NCI-H82 (cell line): ENCODE measurements at regions not wholly inside any gene's neighbourhood (a gene's known extent, or its start where the extent isn't known, plus 50 kb on each side); places are given as distances from the start of the nearest gene placed in this dataset.
A peak's percentile ranks its signal among the peaks of the same experiment; 100 is the strongest.

Source experiments
- DNase-seq: peaks from one replicate; lab custom pipeline; 2025; lab: John Stamatoyannopoulos, UW

GRCh38 chr3:34377961-34378360, 579.5 kb downstream of the PDCD6IP start:
- DNase-seq, result no peak

- no peak for DNase-seq
Measured at GRCh38 chr3:34381243-34381642, 582.8 kb downstream of the PDCD6IP start.

GRCh38 chr3:34382859-34383258, 584.4 kb downstream of the PDCD6IP start:
- no peak for DNase-seq

- DNase-seq, result no peak
Measured at GRCh38 chr3:34386309-34386708, 587.9 kb downstream of the PDCD6IP start.

- peak; percentile 30 for DNase-seq
Measured at GRCh38 chr3:34387826-34388564, 589.6 kb downstream of the PDCD6IP start.

GRCh38 chr3:34388830-34389229, 590.4 kb downstream of the PDCD6IP start:
- DNase-seq, result no peak

GRCh38 chr3:34394978-34395748, 596.7 kb downstream of the PDCD6IP start:
- DNase-seq, result peak; percentile 0

GRCh38 chr3:34396288-34396687, 597.9 kb downstream of the PDCD6IP start:
- peak; percentile 41 for DNase-seq

GRCh38 chr3:34396956-34397355, 598.5 kb downstream of the PDCD6IP start:
- no peak for DNase-seq

GRCh38 chr3:34399401-34399800, 601.0 kb downstream of the PDCD6IP start:
- DNase-seq, result no peak

GRCh38 chr3:34405159-34405558, 606.7 kb downstream of the PDCD6IP start:
- DNase-seq, result no peak

GRCh38 chr3:34407281-34407680, 608.9 kb downstream of the PDCD6IP start:
- no peak for DNase-seq

GRCh38 chr3:34408088-34408487, 609.7 kb downstream of the PDCD6IP start:
- DNase-seq, result no peak

GRCh38 chr3:34411596-34411995, 613.2 kb downstream of the PDCD6IP start:
- DNase-seq, result no peak

- no peak for DNase-seq
Measured at GRCh38 chr3:34419801-34420200, 621.4 kb downstream of the PDCD6IP start.

- no peak for DNase-seq
Measured at GRCh38 chr3:34421762-34422161, 623.3 kb downstream of the PDCD6IP start.

GRCh38 chr3:34439796-34440195, 641.4 kb downstream of the PDCD6IP start:
- no peak for DNase-seq

- DNase-seq, result no peak
Measured at GRCh38 chr3:34444137-34444536, 645.7 kb downstream of the PDCD6IP start.

- DNase-seq, result no peak
Measured at GRCh38 chr3:34449305-34449704, 650.9 kb downstream of the PDCD6IP start.

GRCh38 chr3:34463414-34463813, 665.0 kb downstream of the PDCD6IP start:
- DNase-seq, result no peak

- DNase-seq, result no peak
Measured at GRCh38 chr3:34464646-34465045, 666.2 kb downstream of the PDCD6IP start.

- DNase-seq, result no peak
Measured at GRCh38 chr3:34475851-34476250, 677.4 kb downstream of the PDCD6IP start.

GRCh38 chr3:34483311-34483887, 685.0 kb downstream of the PDCD6IP start:
- DNase-seq, result no peak
